GM21526 (cell line): ENCODE measurements at regions not wholly inside any gene's neighbourhood (a gene's known extent, or its start where the extent isn't known, plus 50 kb on each side); places are given as distances from the start of the nearest gene placed in this dataset.

ENCODE experiments used
- ATAC-seq: cut with Tn5 transposase; IDR thresholded peaks from one replicate; pipeline ENCODE4 v1.9.1; 2021; ENCODE audit warnings: moderate library complexity; ENCODE audit not compliant: unreplicated experiment, low FRiP score

DNA sequence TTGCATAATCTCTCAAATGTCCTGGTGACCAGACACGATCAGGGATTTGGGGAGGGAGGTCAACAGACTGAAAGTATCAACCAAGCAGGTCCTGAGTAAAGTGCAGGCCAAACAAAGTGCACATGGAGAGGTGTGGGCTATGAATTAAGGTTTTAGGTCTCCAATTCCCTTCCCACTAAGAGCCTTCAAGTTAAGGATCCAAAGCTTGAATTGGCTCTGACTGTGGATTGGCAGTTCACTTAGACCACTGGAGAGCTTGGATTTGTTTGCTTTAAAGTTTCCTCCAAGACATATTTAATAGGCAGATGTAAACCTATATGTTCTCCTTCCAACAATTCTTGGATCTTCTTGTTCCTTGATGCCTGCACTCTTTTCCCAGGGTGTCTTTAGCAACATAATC, 129.6 kb upstream of the IGF1 start:
- no peak for ATAC-seq

DNA sequence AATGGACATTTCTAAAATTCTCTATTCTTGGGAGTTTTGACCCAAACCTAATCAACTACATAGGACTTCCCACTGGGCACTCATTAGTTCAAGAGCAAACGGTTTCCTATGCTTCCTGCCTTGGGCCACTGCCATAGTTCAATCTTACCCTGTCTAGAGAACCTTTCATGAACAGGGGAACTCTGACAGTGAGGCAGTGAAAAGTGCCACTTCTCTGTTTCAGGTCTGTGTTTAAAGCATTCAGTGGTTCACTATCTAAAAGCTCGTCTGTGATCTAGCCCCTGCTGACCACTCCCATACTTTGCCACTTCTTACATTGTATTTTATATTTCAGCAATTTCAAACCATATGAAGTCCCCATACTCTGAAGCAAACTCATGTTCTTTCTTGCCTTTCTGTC, 122.7 kb upstream of the IGF1 start:
- no peak for ATAC-seq

DNA sequence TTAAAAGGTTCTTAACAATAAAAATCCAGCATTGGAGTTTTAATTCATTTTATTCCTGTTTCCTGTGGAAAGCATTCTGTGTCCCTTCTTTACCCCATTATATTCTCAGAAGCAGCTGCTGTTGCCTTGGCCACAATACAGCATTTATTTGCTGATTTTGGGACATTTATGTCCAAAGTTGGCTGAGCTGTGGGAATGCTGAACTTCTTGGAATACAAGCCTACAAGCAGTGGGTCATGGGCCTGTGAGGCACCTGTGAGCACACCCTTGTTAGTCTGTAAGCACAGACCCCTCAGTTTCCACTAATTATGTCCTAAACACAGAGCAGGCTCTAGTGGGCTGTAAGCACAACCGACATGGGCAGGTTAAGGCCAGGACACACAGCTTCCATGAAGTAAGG, 122.2 kb upstream of the IGF1 start:
- ATAC-seq, result no peak

DNA sequence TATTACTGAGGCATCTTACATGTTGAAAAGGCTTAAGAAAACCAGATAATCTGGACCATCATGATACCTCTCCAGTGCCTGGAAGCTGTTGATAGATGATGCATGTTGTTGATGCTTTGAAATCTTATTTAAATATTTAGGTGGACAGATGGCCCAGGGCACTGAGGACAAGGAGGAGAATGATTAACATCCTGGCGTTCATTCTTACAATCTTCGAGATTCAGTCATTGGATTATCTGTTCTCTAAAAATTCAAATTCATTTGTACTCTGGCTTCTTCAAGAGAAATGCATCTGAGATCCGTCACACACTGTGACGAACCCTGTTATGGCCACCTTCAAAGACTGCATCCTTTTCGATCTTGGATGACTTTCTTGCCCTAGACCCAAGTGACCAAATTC, 121.3 kb upstream of the IGF1 start:
- no peak for ATAC-seq

DNA sequence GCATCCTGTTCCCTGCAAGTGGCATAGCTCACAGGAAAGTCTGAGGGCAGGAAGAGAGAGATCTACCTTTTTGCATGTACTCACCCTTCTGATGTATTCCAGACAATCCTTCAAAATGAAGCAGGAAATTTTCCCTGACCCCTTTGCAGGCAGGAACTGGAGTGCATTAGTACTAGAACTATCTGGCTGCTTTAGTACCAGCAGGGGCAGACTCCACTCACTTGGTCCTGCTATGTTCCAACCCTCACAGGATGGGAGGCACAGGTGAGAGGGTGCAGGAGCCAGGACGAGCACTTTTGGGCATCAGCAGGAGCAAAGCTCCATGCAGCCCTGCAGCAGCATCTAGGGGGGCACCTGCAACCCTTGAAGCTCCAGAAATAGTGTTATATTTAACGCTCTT, 116.3 kb upstream of the IGF1 start:
- no peak for ATAC-seq

DNA sequence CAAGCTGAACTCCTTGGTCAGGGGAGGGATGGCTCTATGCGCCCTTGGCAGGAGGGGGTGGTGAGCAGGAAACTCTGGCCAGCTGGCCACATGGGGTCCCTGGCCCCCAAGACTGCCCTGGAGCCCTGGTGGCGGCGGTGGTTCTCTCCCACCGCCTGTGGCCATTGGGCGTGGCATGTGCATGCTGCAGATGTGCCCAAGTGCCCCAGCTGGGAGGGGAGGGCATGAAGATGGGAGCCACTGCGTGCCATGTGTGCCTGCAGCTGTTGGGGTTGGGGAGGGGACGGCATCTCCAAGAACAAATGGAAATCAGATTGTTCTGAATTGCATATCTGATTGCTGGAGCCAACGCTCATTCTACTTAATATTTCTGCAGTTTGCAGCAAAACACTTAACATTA, 115.7 kb upstream of the IGF1 start:
- no peak for ATAC-seq

DNA sequence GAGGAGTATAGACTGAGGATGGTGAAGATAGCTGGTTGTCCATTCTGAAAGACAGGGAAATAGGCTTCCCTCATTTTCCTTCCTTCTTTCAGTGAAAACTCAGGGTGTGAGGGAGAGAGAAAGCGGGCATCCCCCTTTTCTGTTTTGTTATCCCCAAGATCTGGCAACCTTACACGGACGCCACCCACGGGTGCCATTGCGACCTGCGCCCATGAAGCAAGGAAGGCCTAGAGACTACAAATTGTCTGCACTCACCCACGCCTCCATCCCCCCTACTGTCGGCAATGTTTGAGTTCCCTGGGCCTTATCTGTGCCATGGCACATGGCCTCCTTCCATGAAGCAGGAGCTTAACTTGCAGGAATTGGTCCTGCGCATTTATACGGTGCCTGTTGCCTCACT, 115.0 kb upstream of the IGF1 start:
- no peak for ATAC-seq

DNA sequence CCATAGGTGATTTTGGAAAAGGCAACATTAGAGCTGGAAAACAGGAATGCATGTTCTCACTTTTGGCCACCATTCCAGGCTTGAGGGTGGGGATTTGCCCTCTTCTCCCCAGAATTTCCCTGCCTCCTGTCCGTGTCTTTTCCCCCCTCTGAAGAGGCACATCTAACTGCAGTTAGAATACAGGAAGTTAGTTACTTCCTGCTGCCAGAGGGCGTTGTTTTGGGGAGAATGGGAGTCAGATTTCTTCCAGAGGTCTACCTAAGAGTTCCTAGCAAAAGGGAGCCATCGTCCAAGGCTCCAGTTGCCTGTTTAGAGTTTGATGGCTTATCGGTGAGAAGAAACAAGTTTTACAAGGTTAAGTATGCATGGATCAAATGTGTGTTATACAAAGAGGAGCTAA, 112.8 kb upstream of the IGF1 start:
- ATAC-seq, result no peak

DNA sequence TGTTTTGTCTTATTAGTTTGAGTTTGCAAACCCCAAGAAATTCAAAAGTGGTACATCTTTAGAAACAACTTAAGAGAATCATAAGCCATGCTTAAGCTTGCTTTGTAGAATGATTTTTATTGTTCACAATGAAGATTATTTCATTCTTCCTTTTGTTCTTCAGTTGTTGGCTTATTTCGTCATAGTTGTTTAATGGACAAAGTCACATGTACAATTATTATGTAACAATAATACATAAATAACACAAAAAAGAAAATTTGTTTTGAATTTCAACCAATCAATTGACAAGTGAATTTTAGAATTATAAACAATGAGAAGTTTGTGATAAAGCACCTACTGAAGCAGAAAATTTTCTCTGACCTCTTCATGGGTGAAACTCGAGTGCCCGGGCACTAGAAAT, 111.8 kb upstream of the IGF1 start:
- ATAC-seq, result no peak

DNA sequence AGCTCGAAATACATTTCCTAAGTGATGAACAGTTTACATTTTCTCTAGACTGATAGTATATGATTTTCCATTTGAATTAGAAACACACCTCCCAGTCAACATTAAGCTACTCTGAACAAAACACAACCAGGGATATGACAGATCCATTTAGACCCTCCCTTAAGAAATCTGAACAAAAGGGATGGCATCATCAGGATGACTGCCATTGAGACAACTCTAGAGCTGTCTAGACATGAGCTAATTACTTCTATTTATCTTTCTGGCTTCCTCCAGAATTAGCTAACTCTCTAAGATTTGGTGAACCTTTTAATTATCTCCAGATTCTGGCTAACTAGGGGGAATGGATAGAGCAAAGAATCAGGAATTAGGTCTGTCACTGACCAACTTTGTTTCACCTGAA, 92.9 kb upstream of the IGF1 start:
- ATAC-seq, result no peak

DNA sequence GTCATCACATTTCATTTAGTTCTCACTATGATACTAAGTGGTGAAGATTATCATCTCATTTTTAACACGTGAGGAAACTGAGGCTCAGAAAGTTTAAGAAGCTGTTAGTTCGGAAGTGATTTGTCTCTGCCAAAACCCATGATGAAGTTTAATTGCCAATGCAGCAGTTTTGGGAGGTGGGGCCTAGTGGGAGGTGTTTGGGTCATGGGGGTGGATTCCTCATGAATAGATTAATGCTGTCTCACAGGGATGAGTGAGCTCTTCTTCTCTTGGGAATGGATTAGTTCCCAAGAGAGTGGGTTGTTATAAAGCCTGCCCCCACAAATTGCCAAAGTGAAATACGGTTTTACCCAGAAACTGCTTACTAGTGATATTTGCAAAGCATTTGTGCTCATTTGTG, 91.5 kb upstream of the IGF1 start:
- no peak for ATAC-seq

DNA sequence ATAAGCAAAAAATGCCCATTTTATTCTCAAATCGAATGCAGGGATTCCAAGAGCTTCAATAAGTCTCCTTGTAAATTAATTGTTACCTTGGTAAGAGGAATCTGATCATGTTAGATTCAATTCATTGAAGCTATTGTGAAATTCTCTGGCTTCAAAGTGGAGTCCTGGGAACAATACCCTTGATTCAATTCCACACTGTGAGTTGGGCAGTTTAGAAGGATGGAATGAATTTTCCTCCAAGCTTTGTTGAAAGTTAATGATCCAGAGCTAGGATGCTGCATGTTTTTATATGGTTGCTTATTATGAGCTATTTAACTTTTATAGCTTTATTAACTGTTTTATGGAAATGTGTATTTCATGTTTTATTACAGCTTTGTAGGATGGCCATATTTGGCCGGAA, 89.9 kb upstream of the IGF1 start:
- no peak for ATAC-seq

DNA sequence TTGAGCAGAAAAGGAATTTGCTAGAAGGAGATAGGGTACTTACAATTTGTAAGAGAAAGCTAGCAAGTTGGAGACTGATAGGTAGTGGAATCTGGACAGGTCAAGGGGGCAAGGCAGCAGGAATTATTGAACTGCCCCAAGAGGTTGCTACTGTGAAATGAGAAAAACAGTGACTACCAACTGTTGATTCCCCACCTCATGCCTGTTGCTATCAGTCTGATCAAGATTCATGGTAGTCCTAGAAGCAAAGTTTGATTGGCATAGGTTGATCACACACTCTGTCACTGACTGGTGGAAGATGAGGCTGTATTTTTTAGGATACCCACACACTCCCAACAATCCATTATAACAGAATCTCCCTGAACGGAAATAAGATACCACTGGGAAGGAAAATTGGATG, 89.4 kb upstream of the IGF1 start:
- no peak for ATAC-seq

DNA sequence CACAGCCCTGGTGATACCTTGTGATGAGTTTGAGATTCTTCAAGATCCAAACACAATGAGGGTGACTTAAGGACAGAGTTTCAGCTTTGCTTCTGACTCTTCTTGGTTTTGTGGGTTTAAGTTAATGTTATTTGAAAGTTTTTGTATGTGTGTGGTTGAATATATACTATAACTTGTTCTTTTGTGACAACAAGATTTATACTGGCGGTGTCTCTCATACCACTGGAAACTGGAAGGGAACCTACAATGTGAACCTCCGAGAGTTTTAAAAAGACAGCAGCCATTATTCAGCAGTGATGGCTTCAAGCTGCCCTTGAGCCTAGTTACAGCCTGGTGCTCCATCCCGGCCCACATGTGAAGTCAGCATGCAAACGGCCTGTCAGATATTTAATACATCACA, 87.9 kb upstream of the IGF1 start:
- no peak for ATAC-seq

DNA sequence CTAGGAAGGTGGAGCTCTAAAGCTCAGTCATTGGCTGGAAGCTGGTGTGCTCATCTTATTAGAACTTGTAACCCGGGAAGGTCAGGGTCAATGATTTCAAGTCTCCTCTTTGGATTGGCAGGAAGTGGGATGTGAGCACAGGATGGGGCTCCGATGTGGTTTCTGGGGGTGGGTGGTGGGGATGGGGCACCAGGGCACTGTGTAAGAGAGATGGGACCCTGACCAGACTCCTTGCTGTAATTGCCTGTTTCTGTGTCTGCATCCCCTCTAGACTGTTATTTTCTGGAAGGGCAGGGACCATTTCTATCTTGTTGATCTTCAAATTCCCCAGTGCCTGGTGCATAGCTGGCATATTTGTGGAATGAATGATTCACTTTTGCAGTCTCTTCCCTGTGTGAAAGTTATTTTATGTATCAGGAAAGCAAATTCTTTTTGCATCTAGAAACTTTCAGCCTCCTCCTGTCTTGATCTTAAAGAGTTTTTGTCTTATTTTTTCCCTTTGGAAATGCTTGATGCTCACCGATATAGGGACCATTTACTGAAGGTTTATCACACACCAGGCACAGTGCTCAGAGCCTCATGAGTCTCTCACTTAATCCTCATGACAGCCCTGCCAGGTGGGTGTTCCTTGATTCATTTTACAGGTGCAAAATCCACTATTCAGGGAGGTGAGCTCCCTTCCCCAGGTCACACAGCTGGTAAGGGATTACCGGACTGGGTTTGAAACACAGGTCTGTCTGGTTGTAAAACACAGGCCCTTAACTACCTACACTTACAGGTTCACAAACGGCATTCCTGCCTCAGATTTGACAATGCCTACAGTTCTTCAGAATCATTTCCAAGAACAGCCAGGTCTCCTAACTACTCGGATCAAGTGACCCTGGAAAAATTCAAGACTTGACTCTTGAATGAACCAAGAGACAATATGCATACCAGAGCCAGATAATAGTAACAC, 86.9 kb upstream of the IGF1 start:
- no peak for ATAC-seq

DNA sequence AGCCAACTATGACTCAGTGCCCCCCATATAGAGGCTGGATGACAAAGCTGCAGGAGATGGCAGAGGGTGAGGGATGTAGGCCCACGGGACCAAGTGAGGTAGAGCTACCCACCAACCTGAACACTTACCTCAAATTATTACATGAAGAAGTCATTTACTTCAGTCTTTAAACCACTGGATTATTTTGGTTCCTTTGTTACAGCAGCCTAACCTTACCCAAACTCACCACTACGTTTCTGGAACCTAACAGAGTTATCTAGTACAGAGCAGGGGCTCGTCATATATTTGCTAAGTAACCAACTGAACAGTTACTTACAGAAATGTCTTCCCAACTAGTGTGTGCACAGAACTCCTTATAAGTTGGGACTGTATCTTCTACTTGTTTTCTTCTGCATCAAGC, 85.2 kb upstream of the IGF1 start:
- no peak for ATAC-seq

DNA sequence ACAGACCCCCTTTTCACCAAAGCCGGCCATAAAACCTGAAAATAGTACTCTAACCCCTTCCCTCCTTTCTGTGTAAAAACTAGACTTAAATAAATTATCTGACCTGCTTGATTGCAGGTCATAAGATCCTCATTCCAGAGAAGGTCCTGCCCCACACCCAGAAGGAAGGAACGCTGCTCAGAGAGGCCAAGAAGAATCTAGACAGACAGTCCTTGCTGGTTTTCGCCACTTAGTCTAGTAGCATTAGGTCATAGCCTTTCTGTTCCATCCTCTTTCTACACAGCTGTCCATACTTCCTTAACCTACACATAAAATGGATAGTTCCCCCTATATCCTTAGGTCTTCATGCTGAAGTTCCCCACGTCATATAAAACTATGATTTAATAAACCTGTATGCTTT, 83.7 kb upstream of the IGF1 start:
- no peak for ATAC-seq

DNA sequence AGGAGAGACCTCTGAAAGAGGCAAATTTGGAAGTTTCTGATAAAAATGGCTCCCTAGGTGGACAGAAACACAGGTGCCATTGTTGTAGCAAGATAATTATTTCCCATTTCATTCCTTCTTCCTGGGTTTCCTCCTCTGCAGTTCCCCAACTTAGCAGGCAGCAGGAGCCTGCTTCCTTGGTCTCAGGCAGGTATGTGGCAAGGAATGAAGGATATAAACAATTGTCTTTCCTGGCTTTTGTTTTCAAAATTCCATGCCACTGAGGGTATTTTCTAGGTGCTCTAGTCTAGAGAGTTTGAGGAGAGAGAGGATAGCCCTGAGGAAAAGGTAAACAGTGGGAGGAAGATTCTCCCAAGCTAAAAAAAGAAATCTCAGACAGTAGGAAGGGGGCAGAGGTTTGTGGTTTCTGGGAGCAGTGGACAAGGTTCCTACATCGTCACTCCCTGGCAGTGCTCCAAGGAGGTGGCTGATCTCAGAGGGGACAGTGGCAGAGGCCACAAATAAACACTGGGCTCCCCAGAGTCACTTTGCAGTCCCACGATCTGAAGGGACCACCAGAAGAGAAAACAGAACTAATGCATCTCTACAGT, 82.6 kb upstream of the IGF1 start:
- no peak for ATAC-seq

DNA sequence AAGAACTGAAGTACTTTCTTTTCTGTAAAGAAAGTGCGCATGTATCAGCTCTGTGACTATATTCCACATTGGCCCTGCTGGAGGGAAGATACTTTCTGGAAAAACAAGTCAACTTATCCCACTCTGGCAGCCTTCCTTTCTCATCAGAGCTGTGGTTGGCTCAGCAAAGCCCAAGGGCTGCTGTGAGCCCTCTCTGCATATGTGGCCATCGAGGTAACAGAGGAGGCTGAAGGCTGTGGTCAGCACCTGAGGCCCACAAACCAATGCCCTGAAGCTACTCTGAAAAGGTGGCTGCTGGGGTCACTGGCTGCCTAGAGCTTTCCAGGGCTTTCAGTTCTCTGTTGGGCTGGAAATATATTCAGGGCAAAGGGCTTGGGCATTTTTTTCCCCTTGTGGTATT, 70.8 kb upstream of the IGF1 start:
- ATAC-seq, result no peak

DNA sequence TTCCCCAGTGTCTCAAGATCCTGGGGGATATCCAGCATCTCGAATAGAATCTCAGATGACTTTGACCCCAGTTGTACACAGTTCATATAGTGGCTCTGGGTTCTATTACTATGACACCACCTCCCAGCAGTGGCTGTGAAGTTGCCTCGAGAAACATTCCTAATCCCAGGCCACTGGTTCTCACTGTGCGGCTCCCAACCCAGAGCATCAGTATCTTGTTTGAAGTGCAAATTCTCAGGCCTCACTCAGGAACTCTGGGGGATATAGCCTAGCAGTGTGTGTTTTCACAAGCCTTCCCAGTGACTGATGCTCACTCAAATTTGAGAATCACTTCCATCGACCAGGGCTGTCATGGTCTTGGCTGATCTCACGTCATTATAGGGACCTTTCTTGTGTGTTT, 69.3 kb upstream of the IGF1 start:
- ATAC-seq, result no peak

DNA sequence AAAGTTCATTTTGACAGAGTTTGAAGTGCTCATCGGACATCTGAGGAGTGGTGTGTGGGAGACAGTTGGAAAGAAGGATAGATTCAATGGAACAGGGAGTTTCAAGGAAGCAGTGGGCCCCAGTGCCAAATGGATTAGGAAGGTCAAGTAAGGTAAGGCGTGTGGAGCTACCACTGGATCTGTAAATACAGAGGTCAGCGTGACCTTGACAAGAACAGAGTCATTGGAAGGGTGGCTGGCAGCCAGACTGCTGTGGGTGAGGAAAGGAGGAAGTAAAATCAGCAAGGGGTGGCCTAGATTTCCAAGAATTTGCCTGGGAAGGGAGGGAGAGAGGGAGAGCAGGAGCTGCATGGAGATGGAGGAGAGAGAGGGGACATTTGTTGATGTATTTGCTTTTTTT, 68.2 kb upstream of the IGF1 start:
- ATAC-seq, result no peak
